ENCODE measurements at regions not wholly inside any gene's neighbourhood (a gene's known extent, or its start where the extent isn't known, plus 50 kb on each side); places are given as distances from the start of the nearest gene placed in this dataset.
"Not testable (repeated sequence)": the region's sequence is repeated elsewhere in the genome, so short reads cannot be mapped to it uniquely, and the experiment has no call there.

DNA sequence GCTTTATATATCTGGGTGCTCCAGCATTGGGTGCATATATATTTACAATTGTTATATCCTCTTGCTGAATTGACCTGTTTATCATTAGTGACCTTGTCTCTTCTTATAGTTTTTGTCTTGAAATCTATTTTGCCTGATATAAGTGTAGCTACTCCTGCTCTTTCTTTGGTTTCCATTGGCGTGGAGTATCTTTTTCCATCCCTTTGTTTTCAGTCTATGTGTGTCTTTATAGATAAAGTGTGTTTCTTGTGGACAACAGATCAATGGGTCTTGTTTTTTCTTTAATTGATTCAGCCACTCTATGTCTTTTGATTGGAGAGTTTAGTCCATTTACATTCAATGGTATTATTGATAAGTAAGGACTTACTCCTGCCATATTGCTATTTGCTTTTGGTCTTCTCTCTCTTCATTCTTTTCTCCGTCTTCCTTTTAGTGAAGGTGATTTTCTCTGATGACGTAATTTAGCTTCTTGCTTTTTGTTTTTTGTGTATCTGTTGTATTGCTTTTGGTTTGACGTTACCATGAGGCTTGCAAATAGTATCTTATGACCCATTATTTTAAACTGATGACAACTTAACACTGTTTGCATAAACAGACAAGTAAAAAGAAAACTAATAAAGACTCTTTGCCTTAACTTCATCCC lies 347.6 kb downstream of the TMEM121 start:
- no peaks in the 10 kb centered on the region for H3K36me3 ChIP-seq (ENCODE audit: control insufficient read depth, insufficient read depth, low read length, severe bottlenecking)
- H3K4me1 ChIP-seq (ENCODE audit: control insufficient read depth, insufficient read depth, low read length) = no peaks in the 10 kb centered on the region
- no peak overlapping the region for H3K4me3 ChIP-seq (ENCODE audit: low read length)
- no peaks in the 10 kb centered on the region for H3K9me3 ChIP-seq (ENCODE audit: control insufficient read depth, low read length)
- DNase-seq (ENCODE audit: low read depth) = no peak
- H3K27me3 ChIP-seq (replicated peaks; ENCODE audit: control insufficient read depth, insufficient read depth, low read length) = no peaks in the 10 kb centered on the region
- no peak overlapping the region for H3K9ac ChIP-seq (ENCODE audit: low read length)

DNA sequence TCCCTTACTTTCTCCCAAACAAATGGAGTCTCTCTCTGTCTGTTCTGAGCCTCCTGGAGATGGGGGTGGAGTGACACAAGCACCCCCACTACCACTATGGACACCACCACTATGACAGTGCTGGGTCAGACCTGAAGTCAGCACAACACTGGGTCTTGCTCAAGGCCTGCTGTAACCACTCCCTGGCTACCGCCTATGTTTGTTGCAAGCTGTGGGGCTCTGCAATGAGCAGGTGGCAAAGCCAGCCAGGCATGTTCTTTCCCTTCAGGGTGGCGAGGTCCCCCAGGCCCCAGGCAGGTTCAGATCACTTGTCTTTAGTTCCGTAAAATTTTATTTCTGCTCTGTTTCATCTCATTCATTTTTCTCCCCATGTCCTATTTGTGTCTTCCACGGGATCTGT lies 349.8 kb downstream of the TMEM121 start:
- Histone ChIP-seq H3K4me3 (ENCODE audit: low read length) (no peak overlapping the region), H3K36me3 (ENCODE audit: control insufficient read depth, insufficient read depth, low read length, severe bottlenecking) (no peaks in the 10 kb centered on the region), H3K4me1 (ENCODE audit: control insufficient read depth, insufficient read depth, low read length) (no peaks in the 10 kb centered on the region), H3K27me3 (replicated peaks; ENCODE audit: control insufficient read depth, insufficient read depth, low read length) (no peaks in the 10 kb centered on the region), H3K9ac (ENCODE audit: low read length) (no peak overlapping the region), H3K9me3 (ENCODE audit: control insufficient read depth, low read length) (no peaks in the 10 kb centered on the region)
- no peak for DNase-seq (ENCODE audit: low read depth)

DNA sequence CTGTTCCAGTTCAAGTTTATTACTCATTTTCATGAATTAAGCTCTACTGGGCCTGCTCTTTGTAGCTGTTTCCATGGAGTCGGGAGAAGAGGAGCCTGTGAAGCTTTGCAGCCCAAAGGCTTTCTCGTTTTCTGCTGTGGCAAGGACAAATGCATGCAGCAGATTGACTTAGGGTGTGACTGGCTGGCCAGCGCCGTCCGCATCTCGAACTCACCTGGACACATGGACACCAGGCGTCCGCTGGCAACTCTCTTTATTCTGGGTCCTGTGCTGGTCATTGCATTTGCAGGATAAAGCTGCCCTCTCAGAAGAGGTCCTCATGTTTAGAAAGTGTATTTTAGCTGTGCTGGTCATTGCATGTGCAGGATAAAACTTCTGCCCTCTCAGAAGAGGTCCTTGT lies 350.4 kb downstream of the TMEM121 start:
- H3K27me3 ChIP-seq (replicated peaks; ENCODE audit: control insufficient read depth, insufficient read depth, low read length) = no peaks in the 10 kb centered on the region

DNA sequence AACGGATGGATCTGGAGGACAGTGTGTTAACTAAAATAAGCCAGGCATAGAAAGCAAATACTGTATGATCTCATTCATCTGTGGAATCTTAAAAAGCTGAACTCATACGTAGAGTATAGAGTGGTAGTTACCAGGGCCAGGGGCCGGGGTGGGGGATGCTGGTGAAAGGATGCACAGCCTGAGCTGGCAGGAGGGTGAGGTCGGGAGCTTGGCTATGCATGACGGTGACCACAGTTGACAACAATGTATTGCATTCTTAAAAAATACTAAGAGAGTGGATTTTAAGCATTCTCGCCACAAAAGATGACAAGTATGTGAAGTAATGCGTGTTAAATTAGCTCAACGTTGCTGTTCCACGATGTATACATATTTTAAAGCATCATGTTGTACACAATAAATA lies 351.3 kb downstream of the TMEM121 start:
- Histone ChIP-seq H3K4me1 (ENCODE audit: control insufficient read depth, insufficient read depth, low read length) (no peaks in the 10 kb centered on the region), H3K36me3 (ENCODE audit: control insufficient read depth, insufficient read depth, low read length, severe bottlenecking) (no peaks in the 10 kb centered on the region), H3K9ac (ENCODE audit: low read length) (no peak overlapping the region), H3K9me3 (ENCODE audit: control insufficient read depth, low read length) (no peaks in the 10 kb centered on the region), H3K4me3 (ENCODE audit: low read length) (no peak overlapping the region), H3K27me3 (replicated peaks; ENCODE audit: control insufficient read depth, insufficient read depth, low read length) (no peaks in the 10 kb centered on the region)
- no peak for DNase-seq (ENCODE audit: low read depth)

More for the DNA sequence above, 350.4 kb downstream of the TMEM121 start:
- Histone ChIP-seq H3K36me3 (ENCODE audit: control insufficient read depth, insufficient read depth, low read length, severe bottlenecking) (no peaks in the 10 kb centered on the region), H3K4me3 (ENCODE audit: low read length) (no peak overlapping the region), H3K9ac (ENCODE audit: low read length) (no peak overlapping the region), H3K9me3 (ENCODE audit: control insufficient read depth, low read length) (no peaks in the 10 kb centered on the region), H3K4me1 (ENCODE audit: control insufficient read depth, insufficient read depth, low read length) (no peaks in the 10 kb centered on the region)
- no peak for DNase-seq (ENCODE audit: low read depth)

GRCh38 chr14:105878125-105878524 lies 351.7 kb downstream of the TMEM121 start:
- no peak for DNase-seq (ENCODE audit: low read depth)
- Histone ChIP-seq H3K4me1 (ENCODE audit: control insufficient read depth, insufficient read depth, low read length) (no peaks in the 10 kb centered on the region), H3K27me3 (replicated peaks; ENCODE audit: control insufficient read depth, insufficient read depth, low read length) (no peaks in the 10 kb centered on the region), H3K9ac (ENCODE audit: low read length) (no peak overlapping the region), H3K9me3 (ENCODE audit: control insufficient read depth, low read length) (no peaks in the 10 kb centered on the region), H3K36me3 (ENCODE audit: control insufficient read depth, insufficient read depth, low read length, severe bottlenecking) (no peaks in the 10 kb centered on the region), H3K4me3 (ENCODE audit: low read length) (no peak overlapping the region)

GRCh38 chr14:105878554-105878953 lies 352.2 kb downstream of the TMEM121 start:
- Histone ChIP-seq H3K9ac (ENCODE audit: low read length) (no peak overlapping the region), H3K27me3 (replicated peaks; ENCODE audit: control insufficient read depth, insufficient read depth, low read length) (no peaks in the 10 kb centered on the region), H3K9me3 (ENCODE audit: control insufficient read depth, low read length) (no peaks in the 10 kb centered on the region), H3K4me3 (ENCODE audit: low read length) (no peak overlapping the region), H3K36me3 (ENCODE audit: control insufficient read depth, insufficient read depth, low read length, severe bottlenecking) (no peaks in the 10 kb centered on the region), H3K4me1 (ENCODE audit: control insufficient read depth, insufficient read depth, low read length) (no peaks in the 10 kb centered on the region)
- DNase-seq (ENCODE audit: low read depth) = no peak

- no peak for DNase-seq (ENCODE audit: low read depth)
Observed at GRCh38 chr14:105879503-105879866, 353.1 kb downstream of the TMEM121 start.

GRCh38 chr14:105879867-105880561 lies 353.6 kb downstream of the TMEM121 start:
- no peaks in the 10 kb centered on the region for H3K9me3 ChIP-seq (ENCODE audit: control insufficient read depth, low read length)
- no peaks in the 10 kb centered on the region for H3K36me3 ChIP-seq (ENCODE audit: control insufficient read depth, insufficient read depth, low read length, severe bottlenecking)
- no peak overlapping the region for H3K9ac ChIP-seq (ENCODE audit: low read length)
- no peaks in the 10 kb centered on the region for H3K4me1 ChIP-seq (ENCODE audit: control insufficient read depth, insufficient read depth, low read length)
- DNase-seq (ENCODE audit: low read depth) = no peak
- H3K4me3 ChIP-seq (ENCODE audit: low read length) = no peak overlapping the region
- H3K27me3 ChIP-seq (replicated peaks; ENCODE audit: control insufficient read depth, insufficient read depth, low read length) = no peaks in the 10 kb centered on the region

More at GRCh38 chr14:105879503-105879866, 353.1 kb downstream of the TMEM121 start:
- Histone ChIP-seq H3K36me3 (ENCODE audit: control insufficient read depth, insufficient read depth, low read length, severe bottlenecking) (no peaks in the 10 kb centered on the region), H3K27me3 (replicated peaks; ENCODE audit: control insufficient read depth, insufficient read depth, low read length) (no peaks in the 10 kb centered on the region), H3K9ac (ENCODE audit: low read length) (no peak overlapping the region), H3K4me3 (ENCODE audit: low read length) (no peak overlapping the region), H3K4me1 (ENCODE audit: control insufficient read depth, insufficient read depth, low read length) (no peaks in the 10 kb centered on the region), H3K9me3 (ENCODE audit: control insufficient read depth, low read length) (no peaks in the 10 kb centered on the region)

DNA sequence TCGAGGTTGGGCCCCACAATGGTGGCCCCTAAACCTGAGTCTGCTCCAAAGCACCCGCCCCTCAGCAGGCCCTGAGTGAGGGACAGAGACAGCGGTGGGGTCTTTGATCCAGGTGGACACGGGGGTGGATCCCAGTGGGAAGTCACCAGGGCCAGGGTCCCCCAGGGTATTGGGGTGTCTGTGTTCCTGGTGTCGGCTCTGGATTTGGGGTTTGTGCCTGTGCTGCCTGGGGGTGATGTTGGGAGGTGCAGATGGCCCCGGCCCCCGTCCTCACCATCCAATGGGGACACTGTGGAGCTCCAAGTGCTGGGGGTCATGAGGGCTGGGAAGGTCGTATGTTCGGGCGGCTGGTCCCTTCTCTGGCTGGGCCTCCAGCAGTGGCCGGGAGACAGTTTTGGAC lies 354.2 kb downstream of the TMEM121 start:
- H3K4me3 ChIP-seq (ENCODE audit: low read length) = no peak overlapping the region
- no peaks in the 10 kb centered on the region for H3K9me3 ChIP-seq (ENCODE audit: control insufficient read depth, low read length)
- no peak overlapping the region for H3K9ac ChIP-seq (ENCODE audit: low read length)
- no peaks in the 10 kb centered on the region for H3K36me3 ChIP-seq (ENCODE audit: control insufficient read depth, insufficient read depth, low read length, severe bottlenecking)
- H3K27me3 ChIP-seq (replicated peaks; ENCODE audit: control insufficient read depth, insufficient read depth, low read length) = no peaks in the 10 kb centered on the region
- DNase-seq (ENCODE audit: low read depth) = no peak
- no peaks in the 10 kb centered on the region for H3K4me1 ChIP-seq (ENCODE audit: control insufficient read depth, insufficient read depth, low read length)

GRCh38 chr14:105881021-105881930 lies 354.9 kb downstream of the TMEM121 start:
- Histone ChIP-seq H3K9ac (ENCODE audit: low read length) (no peak overlapping the region), H3K4me1 (ENCODE audit: control insufficient read depth, insufficient read depth, low read length) (no peaks in the 10 kb centered on the region), H3K4me3 (ENCODE audit: low read length) (no peak overlapping the region), H3K9me3 (ENCODE audit: control insufficient read depth, low read length) (no peaks in the 10 kb centered on the region), H3K36me3 (ENCODE audit: control insufficient read depth, insufficient read depth, low read length, severe bottlenecking) (no peaks in the 10 kb centered on the region), H3K27me3 (replicated peaks; ENCODE audit: control insufficient read depth, insufficient read depth, low read length) (no peaks in the 10 kb centered on the region)
- DNase-seq (ENCODE audit: low read depth) = no peak

GRCh38 chr14:105882011-105882410 lies 355.6 kb downstream of the TMEM121 start:
- H3K4me3 ChIP-seq (ENCODE audit: low read length); H3K27me3 ChIP-seq (replicated peaks; ENCODE audit: control insufficient read depth, insufficient read depth, low read length); H3K9me3 ChIP-seq (ENCODE audit: control insufficient read depth, low read length); H3K4me1 ChIP-seq (ENCODE audit: control insufficient read depth, insufficient read depth, low read length); H3K9ac ChIP-seq (ENCODE audit: low read length); H3K36me3 ChIP-seq (ENCODE audit: control insufficient read depth, insufficient read depth, low read length, severe bottlenecking); DNase-seq (ENCODE audit: low read depth): not testable (repeated sequence)
